ENCODE measurements at regions not wholly inside any gene's neighbourhood (a gene's known extent, or its start where the extent isn't known, plus 50 kb on each side); places are given as distances from the start of the nearest gene placed in this dataset.

- 72% methylated on average over 3 of the region's 4 CpGs for WGBS (ENCODE audit: insufficient coverage)
Measured at GRCh38 chr21:27807596-27807995, 840.7 kb upstream of the ADAMTS5 start.

GRCh38 chr21:27806281-27806680 lies 839.4 kb upstream of the ADAMTS5 start:
- H3K27me3 Mint-ChIP-seq (ENCODE audit: low read depth in 3 of 3): peaks cover 0 to 2% (median 0%) of the 10 kb centered on the region in 3 donors
- Histone ChIP-seq H4K20me1 (ENCODE audit: insufficient read depth, low read length) (no peaks in the 10 kb centered on the region), H3K4me1 (ENCODE audit: control insufficient read depth in 1 of 2, insufficient read depth in 2 of 2, low read length in 2 of 2) (no peaks in the 10 kb centered on the region), H3K27me3 (ENCODE audit: control insufficient read depth in 2 of 2, insufficient read depth in 2 of 2, low read length in 2 of 2) (no peaks in the 10 kb centered on the region), H3K27ac (ENCODE audit: low read depth in 1 of 2, low read length in 2 of 2) (no peak overlapping the region), H3K79me2 (ENCODE audit: insufficient read depth, low read length) (no peaks in the 10 kb centered on the region), H3K4me2 (replicated peaks; ENCODE audit: extremely low read depth, low read length, poor library complexity, severe bottlenecking) (no peak overlapping the region), H3K36me3 (replicated peaks in 1 of 2; ENCODE audit: control insufficient read depth in 1 of 2, insufficient read depth in 2 of 2, low read length in 2 of 2) (no peaks in the 10 kb centered on the region), H2AFZ (ENCODE audit: insufficient read depth, low read depth, low read length, poor library complexity, severe bottlenecking) (no peak overlapping the region), H3K9me3 (replicated peaks in 1 of 2; ENCODE audit: control insufficient read depth in 1 of 2, insufficient read depth in 1 of 2, low read length in 2 of 2) (no peaks in the 10 kb centered on the region), H3K4me3 (replicated peaks in 1 of 3; ENCODE audit: low read depth in 2 of 3, low read length in 3 of 3) (no peak overlapping the region), H3K9ac (ENCODE audit: insufficient read depth, low read length, poor library complexity, severe bottlenecking) (no peak overlapping the region)
- intact Hi-C loops (cut with micrococcal nuclease): no loop called here
- no CpG with 5 or more reads among the region's 5 CpGs for WGBS (ENCODE audit: insufficient coverage)
- no peak for DNase-seq
- no peaks in the 10 kb centered on the region for H3K36me3 Mint-ChIP-seq
- no peak overlapping the region for H3K4me3 Mint-ChIP-seq
- no peak overlapping the region for H3K27ac Mint-ChIP-seq
- TF ChIP-seq CTCF (IDR thresholded peaks at IDR 0.05): no peak
- H3K9me3 Mint-ChIP-seq: no peaks in the 10 kb centered on the region
- peaks cover 2% of the 10 kb centered on the region for H3K4me1 Mint-ChIP-seq

More at GRCh38 chr21:27807596-27807995, 840.7 kb upstream of the ADAMTS5 start:
- Mint-ChIP-seq H3K27me3 (ENCODE audit: low read depth in 3 of 3) (peaks cover 0 to 2% (median 0%) of the 10 kb centered on the region in 3 donors), H3K9me3 (no peaks in the 10 kb centered on the region), H3K4me3 (no peak overlapping the region), H3K36me3 (no peaks in the 10 kb centered on the region), H3K4me1 (peaks cover 2% of the 10 kb centered on the region), H3K27ac (no peak overlapping the region)
- intact Hi-C loops (cut with micrococcal nuclease): no loop called here
- Histone ChIP-seq H2AFZ (ENCODE audit: insufficient read depth, low read depth, low read length, poor library complexity, severe bottlenecking) (no peak overlapping the region), H3K9me3 (replicated peaks in 1 of 2; ENCODE audit: control insufficient read depth in 1 of 2, insufficient read depth in 1 of 2, low read length in 2 of 2) (no peaks in the 10 kb centered on the region), H4K20me1 (ENCODE audit: insufficient read depth, low read length) (no peaks in the 10 kb centered on the region), H3K79me2 (ENCODE audit: insufficient read depth, low read length) (no peaks in the 10 kb centered on the region), H3K36me3 (replicated peaks in 1 of 2; ENCODE audit: control insufficient read depth in 1 of 2, insufficient read depth in 2 of 2, low read length in 2 of 2) (no peaks in the 10 kb centered on the region), H3K27ac (ENCODE audit: low read depth in 1 of 2, low read length in 2 of 2) (no peak overlapping the region), H3K27me3 (ENCODE audit: control insufficient read depth in 2 of 2, insufficient read depth in 2 of 2, low read length in 2 of 2) (no peaks in the 10 kb centered on the region), H3K4me1 (ENCODE audit: control insufficient read depth in 1 of 2, insufficient read depth in 2 of 2, low read length in 2 of 2) (no peaks in the 10 kb centered on the region), H3K4me2 (replicated peaks; ENCODE audit: extremely low read depth, low read length, poor library complexity, severe bottlenecking) (no peak overlapping the region), H3K4me3 (replicated peaks in 1 of 3; ENCODE audit: low read depth in 2 of 3, low read length in 3 of 3) (no peak overlapping the region), H3K9ac (ENCODE audit: insufficient read depth, low read length, poor library complexity, severe bottlenecking) (no peak overlapping the region)
- TF ChIP-seq CTCF (IDR thresholded peaks at IDR 0.05): no peak
- no peak for DNase-seq
